OCI-M1 (cell line): ENCODE measurements at regions not wholly inside any gene's neighbourhood (a gene's known extent, or its start where the extent isn't known, plus 50 kb on each side); places are given as distances from the start of the nearest gene placed in this dataset.

Experiments used
- DNase-seq: peaks from one replicate; lab custom pipeline; 2025; lab: John Stamatoyannopoulos, UW

DNA sequence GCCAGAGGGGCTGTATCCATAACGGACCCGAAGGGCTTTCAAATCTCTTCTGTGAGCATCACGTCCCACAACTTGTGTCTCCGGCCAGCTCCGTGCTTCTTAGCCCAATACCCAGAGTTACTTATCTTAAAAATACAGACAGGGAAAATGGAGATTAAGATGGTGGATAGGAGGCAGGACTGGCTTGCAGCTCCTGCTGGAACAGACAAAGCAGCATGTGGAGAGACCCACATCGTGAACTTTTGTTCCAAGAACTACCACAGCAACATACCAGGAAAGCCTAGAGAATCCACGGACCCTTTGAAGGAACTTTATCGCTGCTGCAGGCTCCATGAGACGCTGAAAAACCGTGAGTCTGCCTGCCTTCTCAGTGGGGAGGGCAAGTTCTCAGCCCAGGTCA is 113.7 kb downstream of the RNASET2 start:
- peak; percentile 23 for DNase-seq

DNA sequence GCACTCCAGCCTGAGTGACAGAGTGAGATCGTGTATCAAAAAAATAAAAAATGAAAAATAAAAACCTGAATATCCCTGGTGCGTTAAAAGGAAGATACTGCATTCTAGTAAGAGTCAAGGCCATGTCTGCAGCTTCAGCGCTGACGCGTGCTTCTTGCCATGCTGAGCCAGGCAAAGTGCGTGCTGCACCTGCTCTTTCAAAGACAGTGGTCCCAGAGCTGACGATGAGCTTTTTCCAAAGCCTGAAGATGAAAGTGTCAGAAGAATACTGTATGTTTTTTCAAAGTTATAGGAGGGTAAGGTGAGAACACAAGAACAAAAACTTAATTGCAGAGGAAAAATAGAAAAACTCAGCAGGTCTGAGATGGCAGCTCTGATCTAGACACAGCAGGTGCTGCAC is 115.1 kb downstream of the RNASET2 start:
- no peak for DNase-seq

DNA sequence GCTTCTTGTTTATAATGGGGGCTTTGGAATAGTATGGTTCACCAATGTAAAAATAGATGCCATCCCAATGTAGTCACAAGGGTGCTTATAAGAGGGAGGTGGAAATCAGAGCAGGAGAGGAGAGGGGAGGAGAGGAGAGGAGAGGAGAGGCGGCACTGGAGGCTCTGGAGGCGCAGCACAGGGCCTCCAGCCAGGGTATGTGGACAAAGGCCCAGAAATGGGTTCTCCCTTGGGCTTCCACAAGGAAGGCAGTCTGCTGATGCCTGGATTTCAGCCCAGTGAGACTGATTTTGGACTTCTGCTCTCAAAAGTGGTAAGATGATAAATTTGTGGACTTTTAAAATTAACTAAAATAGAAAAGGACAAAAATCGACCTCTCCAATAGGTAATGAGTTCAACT is 116.8 kb downstream of the RNASET2 start:
- no peak for DNase-seq

DNA sequence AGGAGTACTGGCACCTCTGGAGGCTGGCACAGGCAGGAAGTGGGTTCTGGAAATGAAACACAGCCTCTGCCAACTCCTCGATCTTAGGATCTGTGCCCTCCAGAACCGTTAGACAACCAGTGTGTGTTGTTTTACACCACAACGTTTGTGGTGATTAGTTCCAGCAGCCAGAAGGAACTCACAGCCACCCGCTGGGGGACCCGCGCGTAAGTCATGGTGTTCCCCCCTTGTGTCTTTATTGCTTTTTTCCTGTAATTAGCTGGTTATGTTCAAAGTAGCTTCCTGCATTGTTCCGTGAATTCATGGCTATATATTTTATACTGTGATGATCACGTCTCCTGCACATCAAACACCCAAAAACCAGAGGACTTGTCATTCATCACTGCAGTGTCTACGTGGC is 117.4 kb downstream of the RNASET2 start:
- DNase-seq = no peak

DNA sequence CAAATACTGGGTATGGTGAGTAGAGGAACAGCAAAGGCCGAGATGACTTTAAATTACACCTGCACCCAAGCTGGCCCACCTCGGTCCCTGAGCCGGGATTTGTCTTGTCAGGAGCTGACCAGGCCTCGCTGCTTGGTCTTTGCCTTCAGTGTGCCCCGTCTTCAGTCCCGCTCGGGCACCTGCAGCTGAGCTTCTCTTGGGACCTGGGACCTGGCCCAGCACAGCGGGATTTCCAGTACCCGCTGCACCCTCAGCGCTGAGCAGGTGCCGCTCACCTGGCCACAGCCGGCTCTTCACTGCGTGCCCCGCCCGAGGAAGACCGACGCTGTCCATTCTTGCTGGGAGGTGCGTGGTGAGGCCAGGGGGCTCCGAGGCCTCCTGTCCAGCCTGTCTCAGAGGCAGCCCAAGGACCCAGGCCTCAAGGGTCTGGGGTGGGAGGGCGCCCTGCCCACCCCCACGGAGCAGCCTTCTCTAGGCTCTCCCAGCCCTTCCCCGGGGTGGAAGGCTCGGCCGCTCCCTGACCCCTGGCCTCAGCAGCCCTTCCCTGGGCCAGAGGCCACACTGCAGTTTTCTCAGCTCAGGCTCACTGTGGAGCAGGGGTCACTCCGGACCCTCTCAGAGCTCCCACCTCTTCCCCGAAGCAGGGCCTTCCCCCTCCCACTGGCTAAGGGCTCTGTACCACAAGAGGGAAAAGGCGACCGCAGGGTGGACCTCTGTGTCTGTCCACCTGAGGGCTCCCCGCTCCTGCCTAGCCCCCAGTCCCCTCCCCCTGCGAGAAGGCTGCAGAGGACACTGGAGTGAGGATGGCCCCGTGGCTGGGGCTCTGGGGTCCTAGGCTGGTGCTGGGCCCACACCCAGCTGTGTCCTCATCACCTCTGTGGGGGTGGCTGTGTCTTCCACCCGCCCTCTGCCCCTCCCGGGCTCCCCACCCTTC is 119.3 kb downstream of the RNASET2 start:
- DNase-seq = no peak

DNA sequence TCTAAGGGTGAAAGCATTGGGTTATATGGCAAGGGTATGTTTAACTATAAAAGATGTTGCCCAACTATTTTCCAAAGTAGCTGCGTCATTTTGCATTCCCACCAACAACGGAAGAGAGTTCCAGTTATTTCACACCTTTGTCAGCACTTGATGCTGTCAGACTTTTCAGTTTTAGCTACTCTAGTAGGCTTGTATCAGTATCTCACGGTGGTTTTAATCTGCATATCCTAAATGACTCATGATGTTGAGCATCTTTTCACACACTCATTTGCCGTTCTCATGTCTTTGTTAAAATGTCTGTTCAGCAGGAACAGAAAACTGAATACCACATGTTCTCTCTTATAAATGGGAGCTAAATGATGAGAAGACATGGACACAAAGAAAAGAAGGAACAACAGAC is 122.3 kb downstream of the RNASET2 start:
- DNase-seq = no peak

DNA sequence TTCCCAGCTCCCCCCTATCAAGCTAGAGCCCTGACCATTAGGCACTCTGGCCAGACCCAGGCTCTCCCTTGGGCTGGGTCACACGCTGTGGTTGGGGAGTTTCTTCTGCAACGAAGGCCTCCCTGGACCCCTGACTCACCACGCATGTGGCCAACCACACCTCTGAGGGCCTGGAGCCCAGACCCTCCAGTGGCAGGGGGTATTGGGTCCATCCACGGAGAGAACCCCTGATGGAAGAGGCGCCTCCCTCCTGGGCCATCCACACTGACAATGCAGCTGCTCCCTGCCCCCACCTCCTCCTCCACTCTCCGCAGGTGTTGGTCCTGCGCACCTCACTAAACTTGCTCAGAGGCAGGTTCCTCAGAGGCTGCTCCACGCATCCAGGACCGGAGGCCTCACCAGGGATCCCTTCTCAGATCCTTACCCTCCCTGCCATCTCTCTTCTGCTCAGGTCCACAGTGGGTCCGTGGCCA is 125.4 kb downstream of the RNASET2 start:
- no peak for DNase-seq

DNA sequence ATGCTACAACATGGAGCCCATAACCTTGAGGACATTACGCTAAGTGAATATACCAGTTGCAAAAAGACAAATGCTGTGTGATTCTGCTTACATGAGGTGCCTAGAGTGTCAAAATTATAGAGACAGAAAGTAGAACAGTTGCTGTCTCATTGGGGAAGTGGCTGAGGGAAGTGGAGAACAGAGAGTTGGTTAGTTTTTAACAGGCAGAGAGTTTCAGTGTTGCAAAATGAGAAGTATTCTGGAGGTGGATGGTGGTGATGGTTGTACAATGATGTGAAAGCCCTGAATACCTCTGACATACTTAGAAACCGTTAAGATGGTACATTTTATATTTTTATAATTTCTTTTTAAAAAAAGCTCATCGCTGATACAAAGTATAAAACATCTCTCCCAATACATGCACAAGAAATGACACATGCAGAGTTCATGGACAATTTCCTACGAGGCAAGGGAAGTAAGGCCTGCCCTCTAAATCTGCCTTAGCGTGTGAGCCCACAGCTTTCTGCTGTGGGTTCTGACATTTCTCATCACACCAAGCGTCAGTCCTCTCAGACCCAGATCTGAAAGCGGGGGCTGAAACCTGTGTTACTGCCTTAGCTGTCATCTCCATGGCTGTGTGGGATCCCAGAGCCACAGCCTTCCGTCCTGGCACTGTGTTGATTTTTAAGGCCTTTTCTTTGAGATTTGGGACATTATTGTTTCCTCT is 126.0 kb downstream of the RNASET2 start:
- DNase-seq = peak; percentile 15

DNA sequence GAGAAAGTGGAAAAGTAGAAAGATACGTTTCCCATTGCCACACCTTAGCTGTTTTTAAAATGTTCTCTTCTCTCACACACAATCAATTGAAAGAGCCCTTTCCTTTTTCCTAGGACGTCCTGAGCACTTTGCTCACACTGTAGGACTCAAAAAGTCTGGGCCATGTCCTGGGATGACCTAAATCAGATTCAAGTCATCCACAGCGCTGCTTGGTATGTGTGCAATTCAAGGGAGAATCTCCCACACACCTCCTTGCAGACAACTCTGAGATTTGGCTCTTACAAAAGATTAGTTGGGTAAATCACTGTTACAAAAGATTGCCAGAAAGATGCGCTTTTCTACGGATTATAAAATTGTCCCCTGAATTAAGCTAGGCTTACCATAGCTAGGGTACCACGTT is 130.1 kb downstream of the RNASET2 start:
- DNase-seq = no peak

DNA sequence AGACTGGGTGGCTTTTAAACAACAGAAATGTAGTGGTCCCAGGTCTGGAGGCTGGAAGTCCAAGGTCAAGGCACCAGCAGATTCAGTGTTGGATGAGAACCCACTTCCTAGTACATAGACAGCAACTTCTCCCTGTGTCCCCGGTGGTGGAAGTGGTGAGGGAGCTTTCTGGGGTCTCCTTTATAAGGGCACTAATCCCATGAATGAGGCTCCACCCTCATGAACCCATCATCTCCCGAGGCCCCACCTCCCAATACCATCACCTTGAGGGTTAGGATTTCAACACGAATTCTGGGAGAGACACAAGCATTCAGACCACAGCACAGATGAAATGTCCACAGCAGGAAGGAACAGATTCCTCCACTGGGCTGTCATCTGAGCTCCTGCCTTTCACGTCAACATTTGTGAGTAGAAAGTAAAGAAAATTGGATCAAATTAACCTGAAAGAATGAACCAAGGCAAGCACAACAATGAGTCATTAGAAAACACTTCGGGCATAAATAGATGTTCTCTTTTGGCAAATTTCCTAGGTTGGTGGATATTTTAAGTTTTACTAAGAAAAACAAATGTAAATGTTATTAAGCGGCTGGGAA is 130.7 kb downstream of the RNASET2 start:
- no peak for DNase-seq

DNA sequence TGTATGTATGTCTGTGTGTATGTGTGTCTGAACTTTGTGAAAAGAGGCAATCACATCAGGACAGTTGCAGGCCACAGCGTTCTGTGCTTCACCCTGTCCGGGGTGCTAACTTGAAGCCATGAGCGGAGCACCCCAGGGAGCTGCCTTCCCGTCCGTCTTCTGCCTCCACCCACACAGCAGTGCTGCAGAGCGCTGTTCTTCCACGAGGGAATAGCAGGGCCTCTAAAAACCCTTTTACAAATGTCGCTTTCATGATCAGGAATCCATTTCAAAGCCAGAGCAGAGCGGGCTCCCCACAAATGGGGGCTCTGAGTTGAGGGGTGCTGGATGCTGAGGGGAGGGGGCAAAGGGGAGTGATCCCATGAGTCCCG is 131.5 kb downstream of the RNASET2 start:
- DNase-seq = no peak

DNA sequence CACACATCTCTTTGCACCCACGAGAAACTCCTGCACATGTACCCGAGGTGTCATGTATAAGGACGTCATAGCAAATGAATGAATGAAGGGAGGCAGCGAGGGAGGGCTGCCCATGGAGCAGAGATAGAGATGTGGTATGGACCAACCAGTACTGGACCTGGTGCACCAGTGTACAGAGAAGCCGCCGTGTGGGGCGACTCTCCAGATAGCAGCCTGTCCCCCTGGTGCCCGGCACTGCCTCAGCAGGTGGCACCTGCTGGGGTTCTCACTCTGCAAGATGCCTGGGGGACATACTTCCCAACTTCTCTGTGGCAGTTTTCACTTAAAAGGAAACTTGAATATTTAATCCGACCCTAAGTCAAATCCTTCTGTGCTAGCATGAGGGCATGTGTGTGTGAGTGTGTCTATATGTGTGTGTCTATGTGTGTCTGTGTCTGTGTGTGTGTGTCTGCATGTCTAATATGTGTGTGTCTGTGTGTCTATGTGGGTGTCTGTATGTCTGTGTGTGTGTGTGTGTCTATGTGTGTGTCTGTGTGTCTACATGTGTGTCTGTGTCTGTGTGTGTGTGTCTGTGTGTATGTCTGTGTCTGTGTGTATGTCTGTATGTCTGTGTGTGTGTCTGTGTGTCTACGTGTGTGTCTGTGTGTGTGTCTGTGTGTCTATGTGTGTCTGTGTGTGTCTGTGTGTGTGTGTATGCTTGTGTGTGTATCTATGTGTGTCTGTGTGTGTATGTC is 132.0 kb downstream of the RNASET2 start:
- DNase-seq = no peak

DNA sequence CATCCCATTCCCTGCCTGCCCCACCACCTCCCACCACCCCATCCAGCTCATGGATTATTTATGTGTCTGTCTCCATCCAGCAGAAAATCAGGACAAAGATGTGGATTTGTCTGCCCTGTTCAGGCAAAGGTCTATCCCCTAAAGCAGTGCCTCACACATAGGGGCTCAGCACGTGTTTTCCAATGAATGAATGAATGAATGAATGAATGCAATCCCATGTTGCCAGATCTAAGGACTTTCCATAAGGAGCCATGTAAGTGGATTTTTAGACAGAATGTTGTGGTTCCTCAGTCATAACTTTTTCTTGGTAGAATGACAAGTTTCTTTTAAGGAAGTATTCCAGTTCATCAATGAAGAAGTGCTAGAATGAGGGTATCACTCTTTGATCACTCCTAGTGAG is 133.7 kb downstream of the RNASET2 start:
- no peak for DNase-seq

DNA sequence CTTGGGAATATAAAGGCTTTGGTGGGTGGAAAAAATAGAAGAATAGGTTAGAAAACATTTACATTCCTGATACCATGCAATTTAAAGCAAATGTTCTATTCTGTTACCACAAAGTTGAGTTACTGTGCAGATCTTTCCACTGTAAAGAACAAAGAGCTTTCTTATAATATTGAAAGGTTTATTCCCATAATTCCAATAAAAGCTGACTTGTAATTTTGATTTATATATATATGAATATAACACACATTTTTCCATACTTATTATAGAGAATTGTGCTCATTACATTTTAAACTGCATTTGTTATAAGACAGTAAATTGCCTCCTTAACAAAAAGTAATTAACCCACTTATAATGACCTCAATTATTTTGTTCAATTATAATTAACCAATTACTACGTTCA is 135.9 kb downstream of the RNASET2 start:
- DNase-seq = no peak

DNA sequence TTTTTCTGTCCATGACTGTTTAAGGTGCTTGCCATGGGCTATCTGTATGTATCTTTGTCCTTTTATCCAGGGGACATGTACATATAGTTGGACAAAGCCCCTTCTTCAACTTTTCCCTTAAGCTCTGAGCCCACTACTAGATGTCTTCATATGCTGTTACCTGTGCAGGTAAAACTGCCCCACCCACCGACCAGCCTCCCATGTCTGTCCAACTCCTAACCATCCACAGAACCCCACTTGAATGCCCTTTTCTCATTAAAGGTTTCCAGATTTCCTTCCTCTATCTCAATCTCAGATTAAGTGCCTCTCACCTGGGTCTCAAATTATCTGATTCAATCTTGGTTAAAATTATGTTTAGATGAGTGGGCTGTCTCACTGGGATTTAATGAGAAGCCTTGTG is 136.3 kb downstream of the RNASET2 start:
- DNase-seq = no peak

DNA sequence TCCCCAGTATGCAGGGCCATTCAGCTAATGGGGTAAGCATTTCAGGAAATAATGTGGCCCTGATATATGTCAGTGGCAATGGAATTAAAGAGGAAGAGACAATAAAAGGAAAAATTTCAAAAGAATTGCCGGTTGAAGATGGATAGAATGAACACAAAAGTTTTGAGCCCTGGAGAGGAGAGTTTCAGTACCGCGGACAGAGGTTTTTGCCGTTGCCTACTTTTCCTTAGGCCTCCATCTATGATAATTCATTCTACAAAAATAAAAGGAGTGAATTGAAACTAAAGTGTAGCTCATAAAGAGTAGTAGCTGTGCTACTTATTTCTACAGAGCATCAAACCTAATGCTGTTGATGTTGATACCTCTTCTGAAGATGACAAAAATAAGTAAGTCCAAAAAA is 140.7 kb downstream of the RNASET2 start:
- peak; percentile 19 for DNase-seq

DNA sequence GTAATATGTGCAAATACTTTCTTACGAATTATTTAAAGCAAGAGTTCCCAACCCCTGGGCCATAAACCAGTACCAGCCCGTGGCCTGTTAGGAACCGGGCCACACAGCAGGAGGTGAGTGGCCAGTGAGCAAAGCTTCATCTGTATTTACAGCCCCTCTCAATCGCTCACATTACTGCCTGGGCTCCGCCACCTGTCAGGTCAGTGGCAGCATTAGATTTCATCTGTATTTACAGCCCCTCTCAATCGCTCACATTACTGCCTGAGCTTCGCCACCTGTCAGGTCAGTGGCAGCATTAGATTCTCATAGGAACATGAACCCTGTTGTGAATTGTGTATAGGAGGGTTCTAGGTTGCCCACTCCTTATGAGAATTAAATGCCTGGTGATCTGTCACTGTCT is 142.0 kb downstream of the RNASET2 start:
- no peak for DNase-seq

DNA sequence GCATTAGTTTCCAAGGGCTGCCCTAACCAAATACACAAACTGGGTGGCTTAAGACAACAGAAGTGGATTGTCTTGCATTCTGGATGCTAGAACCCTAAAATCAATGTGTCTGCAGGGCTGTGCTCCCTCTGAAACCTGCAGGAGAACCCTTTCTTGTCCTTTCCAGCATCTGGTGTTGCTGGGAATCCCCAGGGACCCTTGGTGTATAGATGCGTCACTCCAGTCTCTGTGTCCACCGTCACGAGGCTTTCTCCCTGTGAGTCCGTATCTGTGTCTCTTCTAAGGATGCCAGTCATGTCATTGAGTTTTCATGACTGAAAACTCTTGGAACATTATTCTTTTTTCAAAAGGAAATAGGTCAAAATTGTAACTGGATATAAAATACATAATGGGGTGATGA is 142.9 kb downstream of the RNASET2 start:
- no peak for DNase-seq

DNA sequence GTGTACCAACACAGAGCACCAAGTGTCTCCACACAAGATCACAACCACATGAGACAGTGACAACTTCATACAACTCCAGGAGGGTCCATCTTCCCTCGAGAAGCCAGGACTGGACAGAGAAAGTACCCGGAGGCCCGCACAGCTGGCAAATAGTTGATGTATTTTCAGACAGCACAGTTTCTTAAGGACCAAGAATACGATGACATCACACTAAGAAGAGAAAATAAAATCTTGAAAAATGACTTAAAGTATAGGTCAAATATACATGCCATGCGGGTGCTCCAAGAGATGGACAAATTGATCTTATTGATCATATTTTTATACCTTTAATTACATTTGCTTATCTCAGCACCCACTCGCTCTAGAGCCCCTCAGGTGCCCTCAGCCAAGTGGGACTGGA is 145.5 kb downstream of the RNASET2 start:
- no peak for DNase-seq

DNA sequence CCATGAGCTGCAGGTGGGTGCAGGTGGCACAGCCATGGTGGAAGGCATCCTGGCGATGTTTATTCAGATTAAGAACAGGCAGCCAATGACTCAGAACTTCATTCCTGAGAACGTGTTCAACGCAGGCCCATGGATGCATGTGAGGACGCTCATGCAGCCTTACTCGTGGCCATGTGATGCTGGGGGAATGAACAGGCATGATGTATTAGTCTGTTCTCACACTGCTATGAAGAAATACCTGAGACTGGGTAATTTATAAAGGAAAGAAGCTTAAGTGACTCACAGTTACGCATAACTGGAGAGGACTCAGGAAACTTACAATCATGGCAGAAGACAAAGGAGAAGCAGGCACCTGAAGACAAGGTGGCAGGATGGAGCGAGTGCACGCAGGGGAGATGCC is 146.6 kb downstream of the RNASET2 start:
- no peak for DNase-seq

DNA sequence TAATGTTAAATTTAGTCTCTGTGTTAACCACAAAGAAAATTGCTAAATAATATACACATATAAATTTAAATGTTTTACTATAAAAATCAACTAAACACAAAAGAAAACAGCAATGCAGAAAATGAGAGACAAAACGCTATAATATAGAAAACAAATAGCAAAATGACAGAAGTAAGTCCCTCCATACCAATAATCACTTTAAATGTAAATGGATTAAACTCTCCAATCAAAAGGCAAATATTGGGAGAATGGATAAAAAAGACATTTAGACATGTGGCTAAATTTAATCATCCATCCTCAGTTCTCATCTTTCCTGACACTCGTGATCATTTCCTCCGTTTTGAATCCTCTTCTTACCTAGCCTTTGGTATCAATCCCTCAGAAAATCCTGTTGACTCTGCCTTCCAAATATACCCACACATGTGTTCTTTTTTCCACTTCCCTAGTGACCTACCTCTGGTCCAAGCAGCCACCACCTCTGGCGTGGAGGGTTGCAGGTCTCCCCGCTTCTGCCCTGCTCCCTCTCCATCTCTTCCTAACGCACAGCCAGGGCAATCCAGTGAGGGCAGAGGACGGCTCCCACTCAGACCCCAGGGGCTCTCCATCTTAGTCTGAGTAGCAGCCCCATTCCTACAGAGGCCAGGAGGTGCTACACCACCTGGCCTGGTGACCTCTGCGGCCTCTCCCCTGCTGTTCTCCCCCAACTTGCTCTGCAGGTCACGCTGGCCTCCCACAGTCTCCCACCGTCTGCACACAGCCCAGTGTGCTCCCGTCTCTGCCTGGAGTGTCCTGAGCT is 149.2 kb downstream of the RNASET2 start:
- DNase-seq = no peak
